Hepatic stellate cell (primary cell): ENCODE measurements at regions not wholly inside any gene's neighbourhood (a gene's known extent, or its start where the extent isn't known, plus 50 kb on each side); places are given as distances from the start of the nearest gene placed in this dataset.

Source experiments
- DNase-seq: peaks from one replicate; pipeline ENCODE4 v3.0.0; 2011; ENCODE audit warnings: low spot score

GRCh38 chr5:3321119-3321760 is 274.4 kb upstream of the IRX1 start:
- no peak for DNase-seq

- DNase-seq = no peak
These were observed 275.2 kb upstream of the IRX1 start for GRCh38 chr5:3320317-3320875.

- DNase-seq = no peak
These were observed 278.4 kb upstream of the IRX1 start for GRCh38 chr5:3317051-3317795.

GRCh38 chr5:3313569-3313968 is 282.1 kb upstream of the IRX1 start:
- DNase-seq = no peak

GRCh38 chr5:3312299-3312698 is 283.3 kb upstream of the IRX1 start:
- DNase-seq = no peak

GRCh38 chr5:3311433-3311832 is 284.2 kb upstream of the IRX1 start:
- DNase-seq = no peak

GRCh38 chr5:3310541-3311261 is 284.9 kb upstream of the IRX1 start:
- DNase-seq = no peak

GRCh38 chr5:3309538-3309937 is 286.1 kb upstream of the IRX1 start:
- no peak for DNase-seq

GRCh38 chr5:3307982-3308621 is 287.5 kb upstream of the IRX1 start:
- DNase-seq = no peak

- no peak for DNase-seq
These were observed 290.2 kb upstream of the IRX1 start for GRCh38 chr5:3305432-3305831.

- DNase-seq = no peak
These were observed 291.3 kb upstream of the IRX1 start for GRCh38 chr5:3304346-3304745.

- DNase-seq = no peak
These were observed 291.9 kb upstream of the IRX1 start for GRCh38 chr5:3303777-3304176.

GRCh38 chr5:3302228-3302627 is 293.4 kb upstream of the IRX1 start:
- no peak for DNase-seq

- no peak for DNase-seq
These were observed 294.3 kb upstream of the IRX1 start for GRCh38 chr5:3301306-3301705.

- DNase-seq = no peak
These were observed 294.9 kb upstream of the IRX1 start for GRCh38 chr5:3300726-3301125.

- no peak for DNase-seq
These were observed 296.2 kb upstream of the IRX1 start for GRCh38 chr5:3299441-3299840.

- DNase-seq = no peak
These were observed 297.8 kb upstream of the IRX1 start for GRCh38 chr5:3297853-3298252.

GRCh38 chr5:3288325-3288724 is 307.3 kb upstream of the IRX1 start:
- DNase-seq = no peak

GRCh38 chr5:3287516-3287915 is 308.1 kb upstream of the IRX1 start:
- no peak for DNase-seq

- no peak for DNase-seq
These were observed 310.0 kb upstream of the IRX1 start for GRCh38 chr5:3285621-3286020.

- no peak for DNase-seq
These were observed 311.1 kb upstream of the IRX1 start for GRCh38 chr5:3284506-3284905.

GRCh38 chr5:3282841-3283240 is 312.8 kb upstream of the IRX1 start:
- no peak for DNase-seq
